IMR-90 (cell line): ENCODE measurements at regions not wholly inside any gene's neighbourhood (a gene's known extent, or its start where the extent isn't known, plus 50 kb on each side); places are given as distances from the start of the nearest gene placed in this dataset.

Experiments
- ATAC-seq: fragments of 200-7000 bp; cut with Tn5 transposase; 2 replicates; pipeline ENCODE4 v1.9.1; 2020; ENCODE audit warnings: low read depth, mild to moderate bottlenecking, moderate library complexity
- BruUV-seq: library from RNA; stranded (reverse); fragments of 400-500 nt; replicated peaks from 2 replicates; lab custom pipeline; 2021; lab: Mats Ljungman, UMichigan
- CTCF ChIA-PET: fragments of 300-600 bp; formaldehyde crosslinking; extraction: SDS; loops from one replicate; lab custom pipeline; 2021; ENCODE audit warnings: antibody characterized with exemption; lab: Yijun Ruan, JAX
- POLR2A ChIA-PET: fragments of 300-600 bp; sonication (Branson Sonifier 250); formaldehyde crosslinking; loops from one replicate; lab custom pipeline; 2022; ENCODE audit warnings: antibody characterized with exemption; ENCODE audit not compliant: unreplicated experiment; lab: Charles Lee
- DNase-seq: peaks from one replicate; pipeline ENCODE4 v3.0.0; 2013
- H2AFZ ChIP-seq: replicated peaks from 2 replicates; pipeline ENCODE3; 2013; ENCODE audit warnings: low read length, mild to moderate bottlenecking; ENCODE audit not compliant: poor library complexity
- H2AK5ac ChIP-seq: 2 replicates; pipeline ENCODE4 v1.6.1; 2013; ENCODE audit warnings: low read depth, low read length, inconsistent platforms
- H2AK9ac ChIP-seq: replicated peaks from 2 replicates; pipeline ENCODE3; 2013; ENCODE audit warnings: mild to moderate bottlenecking, low read depth, low read length, moderate library complexity; ENCODE audit not compliant: poor library complexity
- H2BK120ac ChIP-seq: 2 replicates; pipeline ENCODE4 v1.6.1; 2013; ENCODE audit warnings: low read depth, low read length, inconsistent platforms
- H2BK15ac ChIP-seq: 3 replicates; pipeline ENCODE4 v1.6.1; 2013; ENCODE audit warnings: low read depth, low read length, inconsistent platforms
- H2BK20ac ChIP-seq: 2 replicates; pipeline ENCODE4 v1.6.1; 2013; ENCODE audit warnings: low read depth, mild to moderate bottlenecking, inconsistent platforms, low read length, moderate library complexity
- H2BK5ac ChIP-seq: 2 replicates; pipeline ENCODE4 v1.6.1; 2013; ENCODE audit warnings: mild to moderate bottlenecking, low read depth, low read length, inconsistent platforms; ENCODE audit not compliant: poor library complexity, severe bottlenecking
- H3K14ac ChIP-seq: replicated peaks from 2 replicates; pipeline ENCODE4 v1.6.1; 2013; ENCODE audit warnings: low read depth, low read length, inconsistent platforms
- H3K18ac ChIP-seq: 2 replicates; pipeline ENCODE4 v1.6.1; 2013; ENCODE audit warnings: low read depth, low read length, control low read depth
- H3K23ac ChIP-seq: 2 replicates; pipeline ENCODE4 v1.6.1; 2013; ENCODE audit warnings: low read depth, low read length, inconsistent platforms
- H3K27ac ChIP-seq: 2 replicates; pipeline ENCODE4 v1.5.1; 2013; ENCODE audit warnings: mild to moderate bottlenecking, control low read depth, low read length; ENCODE audit not compliant: insufficient read depth
- H3K27me3 ChIP-seq: 2 replicates; pipeline ENCODE4 v1.6.1; 2013; ENCODE audit warnings: low read length; ENCODE audit not compliant: control insufficient read depth, insufficient read depth
- H3K36me3 ChIP-seq: 2 replicates; pipeline ENCODE4 v1.6.1; 2013; ENCODE audit warnings: low read length, mixed read lengths; ENCODE audit not compliant: control insufficient read depth, insufficient read depth
- H3K4ac ChIP-seq: 2 replicates; pipeline ENCODE4 v1.6.1; 2013; ENCODE audit warnings: low read depth, low read length, inconsistent platforms
- H3K4me1 ChIP-seq: 2 replicates; pipeline ENCODE4 v1.6.1; 2013; ENCODE audit warnings: low read length, mixed read lengths; ENCODE audit not compliant: control insufficient read depth, insufficient read depth
- H3K4me2 ChIP-seq: 2 replicates; pipeline ENCODE4 v1.6.1; 2013; ENCODE audit warnings: low read depth, mild to moderate bottlenecking, control low read depth, low read length, moderate library complexity
- H3K4me3 ChIP-seq: 2 replicates; pipeline ENCODE4 v1.5.1; 2013; ENCODE audit warnings: low read depth, mild to moderate bottlenecking, control low read depth, low read length, moderate library complexity; ENCODE audit not compliant: insufficient read depth
- H3K56ac ChIP-seq: 2 replicates; pipeline ENCODE4 v1.6.1; 2013; ENCODE audit warnings: low read length, inconsistent platforms; ENCODE audit not compliant: insufficient read depth; ENCODE audit errors: extremely low read depth
- H3K79me1 ChIP-seq, 2 experiments: 2 replicates each; pipeline ENCODE4 v1.6.1; 2013; ENCODE audit warnings: low read length in 2 of 2, inconsistent platforms in 1 of 2, low read depth in 1 of 2
- H3K9ac ChIP-seq: 2 replicates; pipeline ENCODE4 v1.6.1; 2013; ENCODE audit warnings: low read depth, low read length, control low read depth
- H3K9me1 ChIP-seq: 2 replicates; pipeline ENCODE4 v1.6.1; 2013; ENCODE audit warnings: low read length, inconsistent platforms; ENCODE audit not compliant: insufficient read depth
- H3K9me3 ChIP-seq: 2 replicates; pipeline ENCODE4 v1.6.1; 2013; ENCODE audit warnings: low read length; ENCODE audit not compliant: control insufficient read depth, insufficient read depth
- H4K20me1 ChIP-seq: 2 replicates; pipeline ENCODE4 v1.6.1; 2013; ENCODE audit warnings: low read length, inconsistent platforms; ENCODE audit not compliant: insufficient read depth
- H4K5ac ChIP-seq: 2 replicates; pipeline ENCODE4 v1.6.1; 2013; ENCODE audit warnings: mild to moderate bottlenecking, low read depth, low read length, control low read depth
- H4K8ac ChIP-seq, 2 experiments: 2 replicates each; pipeline ENCODE4 v1.6.1; 2013; ENCODE audit warnings: low read depth in 2 of 2, low read length in 2 of 2, control low read depth in 1 of 2, inconsistent platforms in 1 of 2
- H4K91ac ChIP-seq: 2 replicates; pipeline ENCODE4 v1.6.1; 2013; ENCODE audit warnings: low read depth, low read length, inconsistent platforms; ENCODE audit not compliant: insufficient read depth
- CEBPB ChIP-seq: IDR thresholded peaks from 2 replicates; pipeline ENCODE4 v1.6.1; 2012; ENCODE audit warnings: low read depth, low read length, improper control_type of control experiment
- CHD1 ChIP-seq: IDR thresholded peaks from 2 replicates; pipeline ENCODE4 v1.6.1; 2012; ENCODE audit warnings: low read depth, low read length, improper control_type of control experiment
- MAFK ChIP-seq: IDR thresholded peaks from 2 replicates; pipeline ENCODE4 v1.6.1; 2012; ENCODE audit warnings: low read depth, low read length, improper control_type of control experiment
- MXI1 ChIP-seq: IDR thresholded peaks from 2 replicates; pipeline ENCODE4 v1.6.1; 2012; ENCODE audit warnings: low read depth, mild to moderate bottlenecking, low read length, moderate library complexity, borderline replicate concordance
- NFE2L2 ChIP-seq: fragments of 150-350 bp; IDR thresholded peaks from 2 replicates; pipeline ENCODE4 v1.6.1; 2016; ENCODE audit warnings: low read depth, mild to moderate bottlenecking, low read length
- RAD21 ChIP-seq: IDR thresholded peaks from 2 replicates; pipeline ENCODE4 v1.6.1; 2012; ENCODE audit warnings: low read length, improper control_type of control experiment
- RCOR1 ChIP-seq: IDR thresholded peaks from 2 replicates; pipeline ENCODE4 v1.6.1; 2012; ENCODE audit warnings: mild to moderate bottlenecking, low read length, improper control_type of control experiment; ENCODE audit not compliant: insufficient replicate concordance
- SMC3 ChIP-seq: fragments of 150-350 bp; IDR thresholded peaks from 2 replicates; pipeline ENCODE4 v1.6.1; 2016; ENCODE audit warnings: low read depth, mild to moderate bottlenecking, antibody characterized with exemption, low read length, moderate library complexity
- WGBS, 2 experiments: methylation state at CpG; one replicate each; pipeline versions ENCODE4 v1.1.5 to v1.1.7; 2013; ENCODE audit warnings: missing lambda C conversion rate in 2 of 2; ENCODE audit not compliant: insufficient read length in 1 of 2; ENCODE audit errors: extremely low coverage in 2 of 2; 5-methylcytosine and 5-hydroxymethylcytosine counted together
- dilution Hi-C: fragments of 300-500 bp; cut with HindIII; formaldehyde crosslinking; loops from one replicate; pipeline ENCODE4 v1.14.3; 2018; ENCODE audit warnings: low sequenced_read_pairs; ENCODE audit not compliant: unreplicated experiment
- in situ Hi-C: fragments of 300-500 bp; cut with MboI; formaldehyde crosslinking; loops from 3 replicates; pipeline ENCODE4 v1.14.3; 2019; ENCODE audit warnings: low sequenced_read_pairs, inconsistent platforms, mixed read lengths
- intact Hi-C: fragments of 100-400 bp; cut with micrococcal nuclease; formaldehyde crosslinking; loops from 2 replicates; pipeline ENCODE4 v1.10.0; 2022
- TF ChIP-seq, protein P1 (sequence below): fragments of 150-350 bp; IDR thresholded peaks from 2 replicates; pipeline ENCODE4 v1.6.1; 2016; ENCODE audit warnings: low read depth, mild to moderate bottlenecking, low read length, moderate library complexity, borderline replicate concordance

DNA sequence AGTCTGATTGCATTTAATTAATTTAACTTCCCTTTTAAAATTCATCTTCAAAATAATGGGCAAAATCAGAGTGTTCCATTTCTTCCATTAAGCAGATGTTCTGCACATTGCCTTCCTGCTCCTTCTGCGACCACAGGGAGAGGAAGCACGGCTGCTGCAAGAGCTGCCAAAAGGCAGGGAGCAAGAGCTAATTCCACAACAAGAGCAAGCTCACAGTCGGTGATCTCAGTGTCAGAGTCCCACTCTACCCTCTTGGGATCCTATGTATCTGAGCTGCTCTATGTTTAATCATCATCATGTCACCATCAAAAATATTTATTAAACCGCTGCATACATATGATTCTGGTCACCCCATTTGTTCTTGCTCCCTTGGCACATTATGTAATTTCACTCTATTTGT, 255.3 kb upstream of the CAMK1G start:
- no peak overlapping the region for H2AK5ac ChIP-seq
- no TSS peak for BruUV-seq
- WGBS, 2 experiments = 0% methylated on average over 3 of the region's 4 CpGs; no CpG with 5 or more reads in 1 of the 2 experiments

More for the DNA sequence above, 255.3 kb upstream of the CAMK1G start:
- ChIA-PET POLR2A (no interaction called here), CTCF (no interaction called here)
- TF ChIP-seq CHD1 = no peak
- TF ChIP-seq RCOR1 = no peak
- TF ChIP-seq MXI1 = no peak
- TF ChIP-seq, protein P1, sequence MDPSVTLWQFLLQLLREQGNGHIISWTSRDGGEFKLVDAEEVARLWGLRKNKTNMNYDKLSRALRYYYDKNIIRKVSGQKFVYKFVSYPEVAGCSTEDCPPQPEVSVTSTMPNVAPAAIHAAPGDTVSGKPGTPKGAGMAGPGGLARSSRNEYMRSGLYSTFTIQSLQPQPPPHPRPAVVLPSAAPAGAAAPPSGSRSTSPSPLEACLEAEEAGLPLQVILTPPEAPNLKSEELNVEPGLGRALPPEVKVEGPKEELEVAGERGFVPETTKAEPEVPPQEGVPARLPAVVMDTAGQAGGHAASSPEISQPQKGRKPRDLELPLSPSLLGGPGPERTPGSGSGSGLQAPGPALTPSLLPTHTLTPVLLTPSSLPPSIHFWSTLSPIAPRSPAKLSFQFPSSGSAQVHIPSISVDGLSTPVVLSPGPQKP = no peak
- no peak for TF ChIP-seq NFE2L2
- TF ChIP-seq MAFK = no peak
- no peak for TF ChIP-seq CEBPB
- TF ChIP-seq SMC3 = no peak
- TF ChIP-seq RAD21 = no peak
- Histone ChIP-seq H3K4me3 (no peak overlapping the region), H4K5ac (no peak overlapping the region), H3K36me3 (no peaks in the 10 kb centered on the region), H3K9me3 (no peaks in the 10 kb centered on the region), H2BK5ac (no peak overlapping the region), H2BK20ac (no peak overlapping the region), H3K14ac (no peak overlapping the region), H3K9me1 (no peaks in the 10 kb centered on the region), H3K79me1 (no peaks in the 10 kb centered on the region), H4K8ac (no peak overlapping the region), H3K9ac (no peak overlapping the region), H3K4me1 (no peaks in the 10 kb centered on the region), H3K4ac (no peak overlapping the region), H2BK120ac (no peak overlapping the region), H2BK15ac (no peak overlapping the region), H2AK9ac (no peak overlapping the region), H4K91ac (no peak overlapping the region), H2AFZ (no peak overlapping the region), H3K23ac (no peak overlapping the region), H4K20me1 (no peaks in the 10 kb centered on the region), H3K27me3 (peaks cover 2% of the 10 kb centered on the region), H3K27ac (no peak overlapping the region), H3K18ac (no peak overlapping the region), H3K56ac (no peak overlapping the region), H3K4me2 (no peak overlapping the region)
- intact Hi-C loops = no loop called here
- in situ Hi-C loops = no loop called here
- ATAC-seq = no peak
- DNase-seq = no peak
- dilution Hi-C loops = no loop called here
